ENCODE measurements at regions not wholly inside any gene's neighbourhood (a gene's known extent, or its start where the extent isn't known, plus 50 kb on each side); places are given as distances from the start of the nearest gene placed in this dataset.

- intact Hi-C loops (cut with micrococcal nuclease; ENCODE audit: unreplicated experiment): no loop called here
- Histone ChIP-seq H3K4me1 (ENCODE audit: insufficient read depth, low read length, poor library complexity, severe bottlenecking) (no peaks in the 10 kb centered on the region), H3K36me3 (ENCODE audit: insufficient read depth, low read length, poor library complexity, severe bottlenecking) (no peaks in the 10 kb centered on the region), H3K27me3 (replicated peaks; ENCODE audit: insufficient read depth, low read depth, low read length, poor library complexity) (no peaks in the 10 kb centered on the region), H3K9me3 (ENCODE audit: low read depth, low read length, poor library complexity, severe bottlenecking) (no peaks in the 10 kb centered on the region), H3K4me3 (ENCODE audit: low read depth, low read length, poor library complexity, severe bottlenecking) (no peak overlapping the region), H3K27ac (ENCODE audit: low read depth, low read length, poor library complexity, severe bottlenecking) (no peak overlapping the region)
- CTCF ChIA-PET: no interaction called here
- no TSS peak for BruUV-seq (replicated peaks)
- TF ChIP-seq CTCF (conservative IDR thresholded peaks at IDR 0.05; ENCODE audit: low read depth, low read length) (no peak), EZH2 (IDR thresholded peaks at IDR 0.05; ENCODE audit: borderline replicate concordance, low read depth, low read length, poor library complexity, severe bottlenecking) (no peak)
- POLR2A ChIA-PET (ENCODE audit: low non-redundant PET): no interaction called here
- no peak for DNase-seq (ENCODE audit: low spot score)
These were observed 319.0 kb upstream of the C16orf82 start for GRCh38 chr16:26747760-26748159.

- no peak for DNase-seq (ENCODE audit: low spot score)
- intact Hi-C loops (cut with micrococcal nuclease; ENCODE audit: unreplicated experiment): no loop called here
- H3K4me1 ChIP-seq (ENCODE audit: insufficient read depth, low read length, poor library complexity, severe bottlenecking): no peaks in the 10 kb centered on the region
- H3K9me3 ChIP-seq (ENCODE audit: low read depth, low read length, poor library complexity, severe bottlenecking): no peaks in the 10 kb centered on the region
- no peak overlapping the region for H3K27ac ChIP-seq (ENCODE audit: low read depth, low read length, poor library complexity, severe bottlenecking)
- TF ChIP-seq CTCF (conservative IDR thresholded peaks at IDR 0.05; ENCODE audit: low read depth, low read length) (no peak), EZH2 (IDR thresholded peaks at IDR 0.05; ENCODE audit: borderline replicate concordance, low read depth, low read length, poor library complexity, severe bottlenecking) (no peak)
- H3K4me3 ChIP-seq (ENCODE audit: low read depth, low read length, poor library complexity, severe bottlenecking): no peak overlapping the region
- no peaks in the 10 kb centered on the region for H3K27me3 ChIP-seq (replicated peaks; ENCODE audit: insufficient read depth, low read depth, low read length, poor library complexity)
- no TSS peak for BruUV-seq (replicated peaks)
- no peaks in the 10 kb centered on the region for H3K36me3 ChIP-seq (ENCODE audit: insufficient read depth, low read length, poor library complexity, severe bottlenecking)
- ChIA-PET CTCF (interaction anchor here (0.6 kb wide), 1 partner anchor 65 kb away, joined by 3 read pairs; no protein-coding TSS in a partner anchor), POLR2A (ENCODE audit: low non-redundant PET) (no interaction called here)
These were observed 317.7 kb upstream of the C16orf82 start for GRCh38 chr16:26749072-26749471.

- DNase-seq (ENCODE audit: low spot score): no peak
- TF ChIP-seq EZH2 (IDR thresholded peaks at IDR 0.05; ENCODE audit: borderline replicate concordance, low read depth, low read length, poor library complexity, severe bottlenecking): no peak
- TF ChIP-seq CTCF (conservative IDR thresholded peaks at IDR 0.05; ENCODE audit: low read depth, low read length): no peak
- Histone ChIP-seq H3K27me3 (replicated peaks; ENCODE audit: insufficient read depth, low read depth, low read length, poor library complexity) (no peaks in the 10 kb centered on the region), H3K27ac (ENCODE audit: low read depth, low read length, poor library complexity, severe bottlenecking) (no peak overlapping the region), H3K9me3 (ENCODE audit: low read depth, low read length, poor library complexity, severe bottlenecking) (no peaks in the 10 kb centered on the region), H3K4me1 (ENCODE audit: insufficient read depth, low read length, poor library complexity, severe bottlenecking) (no peaks in the 10 kb centered on the region), H3K4me3 (ENCODE audit: low read depth, low read length, poor library complexity, severe bottlenecking) (no peak overlapping the region), H3K36me3 (ENCODE audit: insufficient read depth, low read length, poor library complexity, severe bottlenecking) (no peaks in the 10 kb centered on the region)
- no TSS peak for BruUV-seq (replicated peaks)
- intact Hi-C loops (cut with micrococcal nuclease; ENCODE audit: unreplicated experiment): no loop called here
- ChIA-PET POLR2A (ENCODE audit: low non-redundant PET) (no interaction called here), CTCF (no interaction called here)
These were observed 314.6 kb upstream of the C16orf82 start for GRCh38 chr16:26752166-26752565.
